NCI-H187 (cell line): ENCODE measurements at regions not wholly inside any gene's neighbourhood (a gene's known extent, or its start where the extent isn't known, plus 50 kb on each side); places are given as distances from the start of the nearest gene placed in this dataset.

ENCODE experiments used
- DNase-seq, 2 experiments: peaks; one replicate each; lab custom pipeline; 2025; lab: John Stamatoyannopoulos, UW

DNA sequence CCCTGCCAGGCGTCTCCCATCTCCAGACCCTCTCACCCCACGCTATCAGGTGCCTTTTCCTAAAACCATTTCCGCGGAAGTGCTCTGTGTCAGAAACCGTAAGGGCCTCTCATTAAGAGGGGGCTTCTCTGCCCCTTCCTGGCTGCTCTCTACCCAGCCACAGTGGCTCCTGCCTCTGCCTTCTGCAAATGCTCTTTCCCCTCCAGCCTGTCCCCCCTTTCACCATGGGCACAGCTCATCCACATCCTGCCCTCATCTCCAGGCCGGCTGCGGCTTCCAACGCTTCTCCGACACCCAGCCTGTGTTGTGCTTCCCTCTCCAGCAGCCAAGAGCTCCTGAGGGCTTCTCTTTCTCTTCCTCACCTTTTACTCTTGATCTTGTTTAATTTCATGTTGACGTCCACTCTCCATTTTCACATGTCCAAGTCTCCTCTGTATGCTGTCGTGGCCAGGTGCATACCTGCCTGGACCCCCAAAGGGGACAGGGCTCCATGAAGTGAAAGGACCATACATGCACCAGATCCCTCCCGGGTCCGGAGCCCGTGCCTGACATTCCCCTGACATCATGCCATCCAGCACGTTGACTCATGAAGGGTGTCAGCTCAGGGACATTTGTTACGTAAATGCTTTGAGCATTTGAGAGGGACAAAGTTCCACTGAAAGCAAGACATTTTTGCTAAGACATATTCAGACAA lies 306.5 kb downstream of the AJAP1 start:
- DNase-seq, result no peak

DNA sequence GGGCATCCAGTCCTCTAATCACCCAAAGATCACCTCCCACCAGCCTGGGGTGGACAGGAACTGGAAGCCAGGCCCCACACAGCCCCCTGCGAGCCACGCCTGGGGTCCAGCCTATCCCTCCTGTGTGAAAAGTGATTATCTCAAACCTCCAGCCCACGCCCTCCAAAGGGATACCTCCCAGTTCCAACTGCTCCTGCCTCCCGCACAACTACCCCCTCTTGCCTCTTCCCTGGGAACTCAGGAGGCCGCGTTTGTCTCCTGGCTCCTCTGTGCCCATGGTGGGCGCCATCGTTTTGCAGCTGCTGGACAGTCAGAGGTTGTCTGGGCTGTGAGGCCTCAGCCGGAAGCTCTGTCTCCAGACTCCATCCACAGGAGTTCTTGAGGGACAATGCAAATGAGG lies 305.9 kb downstream of the AJAP1 start:
- DNase-seq, result no peak

DNA sequence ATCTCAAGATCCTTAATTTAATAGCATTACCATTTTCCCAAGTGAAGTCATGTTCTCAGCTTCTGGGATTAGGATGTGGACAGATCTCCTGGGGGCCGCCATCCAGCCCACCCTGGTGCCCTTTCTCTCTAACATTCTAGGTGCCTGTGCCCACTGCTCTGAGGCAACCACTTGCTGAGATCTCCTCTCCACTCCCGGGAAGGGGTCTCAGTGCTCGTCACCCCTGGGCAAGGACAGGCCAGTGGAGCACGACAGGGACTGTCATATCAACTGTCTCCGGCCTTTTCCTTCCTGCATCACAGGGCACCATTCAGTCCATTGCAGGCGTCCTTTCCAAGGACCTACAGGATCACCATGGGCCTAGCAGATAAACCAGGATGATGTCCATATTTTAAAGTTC lies 304.8 kb downstream of the AJAP1 start:
- DNase-seq, result no peak

DNA sequence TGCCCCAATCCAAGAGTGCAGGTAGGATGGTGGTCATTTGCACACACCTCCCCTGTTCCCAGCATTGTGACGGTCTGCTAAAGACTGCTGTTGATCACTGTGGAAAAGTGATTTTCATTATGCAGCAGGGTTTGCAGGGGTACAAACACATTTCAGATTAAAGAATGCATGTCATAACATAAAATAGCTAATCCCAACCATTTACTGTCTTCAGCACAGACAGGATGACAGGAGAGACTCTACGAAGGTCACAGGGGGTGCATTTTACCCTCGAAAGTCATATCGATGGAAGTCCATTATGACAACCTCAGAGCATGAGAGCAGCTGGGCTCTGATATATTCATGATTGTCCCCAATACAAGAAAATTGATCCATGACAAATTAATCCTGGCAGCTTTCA lies 302.6 kb downstream of the AJAP1 start:
- DNase-seq, result no peak

DNA sequence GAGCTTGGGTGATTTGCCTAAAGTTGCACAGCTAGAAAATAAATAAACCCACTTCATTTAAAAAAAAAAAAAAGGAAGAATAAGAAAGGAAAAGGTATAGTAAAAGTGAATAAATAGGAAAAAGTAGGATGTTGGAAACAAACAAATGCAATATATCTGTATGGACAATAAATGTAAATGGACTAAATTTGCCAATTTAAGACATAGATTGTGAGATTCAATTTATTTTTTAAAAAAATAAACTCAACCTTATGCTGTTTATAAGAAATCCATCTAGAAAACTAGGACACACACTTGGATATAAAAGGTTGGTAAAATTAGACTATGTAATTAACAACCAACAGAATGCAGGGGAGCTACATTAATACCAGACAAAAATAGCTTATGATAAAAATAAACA lies 300.0 kb downstream of the AJAP1 start:
- no peak for DNase-seq

DNA sequence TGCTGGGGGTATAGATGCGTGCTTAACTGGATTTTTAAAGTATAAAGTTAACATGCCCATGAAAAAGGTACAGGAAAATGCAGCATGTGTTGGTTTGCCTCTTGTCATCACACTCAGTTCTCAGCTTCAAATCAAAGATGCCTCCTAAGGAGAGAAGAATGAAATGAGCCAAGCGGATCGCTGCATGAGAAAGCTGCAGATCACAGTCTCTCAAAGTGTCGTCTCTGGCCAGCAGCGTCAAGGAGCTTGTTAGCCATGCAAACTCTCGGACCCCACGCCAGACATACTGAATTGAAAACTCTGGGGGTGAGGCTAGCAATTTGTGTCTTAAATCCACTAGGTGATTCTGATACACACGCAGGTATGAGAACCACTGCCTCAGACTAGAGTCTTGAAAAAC lies 297.2 kb downstream of the AJAP1 start:
- no peak for DNase-seq

DNA sequence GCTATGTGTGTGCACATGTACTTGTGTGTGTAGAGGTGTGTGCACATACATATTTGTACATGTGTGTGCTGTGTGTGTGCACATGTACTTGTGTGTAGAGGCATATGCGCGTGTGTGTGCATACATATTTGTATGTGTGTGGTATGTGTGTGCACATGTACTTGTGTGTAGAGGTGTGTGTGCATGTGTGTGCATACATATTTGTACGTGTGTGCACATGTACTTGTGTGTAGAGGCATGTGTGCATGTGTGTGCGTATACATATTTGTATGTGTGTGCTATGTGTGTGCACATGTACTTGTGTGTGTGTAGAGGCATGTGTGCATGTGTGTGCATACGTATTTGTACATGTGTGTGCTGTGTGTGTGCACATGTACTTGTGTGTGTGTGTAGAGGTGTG lies 291.9 kb downstream of the AJAP1 start:
- no peak for DNase-seq

DNA sequence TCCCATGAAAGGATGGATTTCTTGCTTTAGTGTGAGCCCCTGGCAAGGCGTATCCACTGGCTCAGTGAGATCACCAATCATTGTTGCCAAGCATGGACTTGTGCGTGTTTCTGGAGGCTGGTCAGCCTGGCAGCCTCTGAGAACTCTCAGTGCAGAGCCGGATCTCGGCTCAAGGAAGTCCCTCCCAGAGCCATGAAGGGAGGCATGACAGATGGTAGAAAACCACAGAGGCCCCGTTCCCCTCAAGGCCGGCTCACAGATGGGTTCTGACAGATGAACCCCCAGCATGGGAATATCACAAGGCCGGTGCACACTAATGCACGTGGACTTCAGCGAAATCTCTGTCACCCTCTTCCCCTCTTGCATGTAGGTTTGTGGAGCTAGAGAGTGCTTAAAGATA lies 290.5 kb downstream of the AJAP1 start:
- DNase-seq, result no peak

DNA sequence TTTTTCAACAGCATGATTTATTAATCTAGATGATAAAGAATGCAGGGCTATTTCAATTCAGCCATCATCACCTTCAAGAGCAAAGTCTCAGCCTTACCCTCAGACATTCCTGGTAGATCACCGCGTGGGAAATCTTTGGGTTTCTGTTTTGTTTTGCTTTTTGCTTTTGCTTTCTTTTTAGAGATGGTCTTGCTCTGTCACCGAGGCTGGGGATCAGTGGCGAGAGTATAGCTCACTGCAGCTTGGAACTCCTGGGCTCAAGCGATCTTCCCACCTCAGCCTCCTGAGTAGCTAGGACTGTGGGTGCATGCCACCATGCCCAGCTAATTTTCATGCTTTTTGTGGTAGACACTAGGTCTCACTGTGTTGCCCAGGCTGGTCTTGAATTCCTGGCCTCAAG lies 289.7 kb downstream of the AJAP1 start:
- no peak for DNase-seq

DNA sequence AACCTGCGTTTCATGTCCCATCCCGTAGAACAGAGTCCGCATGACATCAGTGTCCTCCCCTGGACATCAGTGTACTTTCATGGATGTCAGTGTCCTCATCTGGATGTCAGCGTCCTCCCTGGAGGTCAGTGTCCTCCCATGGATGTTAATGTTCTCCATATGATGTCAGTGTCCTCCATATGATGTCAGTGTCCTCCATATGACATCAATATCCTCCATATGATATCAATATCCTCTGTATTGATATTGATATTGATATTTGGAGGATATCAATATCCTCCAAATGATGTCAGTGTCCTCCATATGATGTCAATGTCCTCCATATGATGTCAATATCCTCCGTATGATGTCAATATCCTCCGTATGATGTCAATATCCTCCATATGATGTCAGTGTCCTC lies 284.9 kb downstream of the AJAP1 start:
- no peak for DNase-seq

DNA sequence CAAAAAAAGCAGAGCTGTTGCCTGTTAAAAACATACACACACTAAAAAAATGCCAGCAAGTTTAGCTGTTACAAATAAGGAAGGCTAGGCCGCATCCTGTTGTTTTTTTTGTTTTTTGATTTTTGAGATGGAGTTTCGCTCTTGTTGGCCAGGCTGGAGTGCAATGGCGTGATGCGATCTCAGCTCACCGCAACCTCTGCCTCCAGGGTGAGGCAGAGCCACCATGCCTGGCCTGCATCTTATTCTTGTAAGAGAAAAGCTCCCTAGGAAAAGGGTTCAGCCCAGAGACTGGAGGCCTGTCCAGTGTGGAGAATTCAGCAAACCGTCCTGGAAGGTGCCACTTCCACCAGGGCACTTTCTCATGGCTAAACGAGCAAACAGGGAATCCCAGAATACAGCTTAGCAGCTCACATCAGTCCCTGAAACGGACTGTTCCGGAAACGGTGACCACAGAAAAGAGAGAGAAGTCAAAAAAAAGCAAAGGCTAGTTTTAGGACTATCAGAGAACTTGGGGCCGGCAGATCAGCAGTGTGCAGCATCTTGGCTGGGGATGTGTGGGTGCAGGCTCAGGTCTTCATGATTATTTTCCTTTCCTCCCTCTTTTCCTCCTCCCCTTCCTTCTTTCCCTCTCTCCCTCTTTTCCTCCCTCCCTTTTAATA lies 283.6 kb downstream of the AJAP1 start:
- no peak for DNase-seq

DNA sequence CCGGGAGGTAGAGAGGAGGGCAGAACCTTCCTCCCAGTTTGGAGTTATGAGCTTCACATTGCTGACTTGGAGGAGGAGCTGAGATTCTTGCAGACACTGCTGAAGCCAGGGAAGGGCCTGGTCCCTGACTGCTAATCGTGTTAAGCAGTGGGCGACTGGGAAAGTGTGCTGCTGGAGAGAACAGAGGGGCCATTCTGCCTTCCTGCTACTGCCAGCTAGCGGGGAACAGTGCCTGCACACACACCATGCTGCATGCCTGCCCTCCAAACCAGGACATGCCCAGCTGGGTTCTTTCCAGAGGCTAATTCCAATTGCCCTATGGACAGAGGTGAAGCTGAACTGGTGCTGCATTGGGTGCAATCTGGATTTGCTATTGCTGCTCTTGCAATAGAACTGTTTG lies 281.4 kb downstream of the AJAP1 start:
- no peak for DNase-seq

DNA sequence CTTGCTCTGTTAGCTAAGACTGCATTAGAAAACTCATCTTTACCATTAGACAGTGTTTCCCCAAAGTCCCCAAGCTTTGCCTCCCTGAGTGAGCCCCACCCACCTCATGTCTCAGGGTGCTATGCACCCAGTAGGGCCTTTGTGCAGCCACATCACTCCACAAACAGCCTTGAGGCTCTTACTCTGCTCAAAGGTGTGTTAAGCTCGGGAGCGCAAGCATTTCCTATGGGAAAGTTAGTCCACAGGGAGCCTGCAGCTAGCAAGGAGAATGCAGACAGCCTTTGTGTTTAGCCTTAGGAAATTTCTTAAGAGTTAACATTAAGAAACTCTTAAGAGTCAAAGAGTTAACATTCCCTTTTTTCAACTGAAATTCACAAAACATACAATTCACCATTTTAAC lies 278.8 kb downstream of the AJAP1 start:
- no peak for DNase-seq

DNA sequence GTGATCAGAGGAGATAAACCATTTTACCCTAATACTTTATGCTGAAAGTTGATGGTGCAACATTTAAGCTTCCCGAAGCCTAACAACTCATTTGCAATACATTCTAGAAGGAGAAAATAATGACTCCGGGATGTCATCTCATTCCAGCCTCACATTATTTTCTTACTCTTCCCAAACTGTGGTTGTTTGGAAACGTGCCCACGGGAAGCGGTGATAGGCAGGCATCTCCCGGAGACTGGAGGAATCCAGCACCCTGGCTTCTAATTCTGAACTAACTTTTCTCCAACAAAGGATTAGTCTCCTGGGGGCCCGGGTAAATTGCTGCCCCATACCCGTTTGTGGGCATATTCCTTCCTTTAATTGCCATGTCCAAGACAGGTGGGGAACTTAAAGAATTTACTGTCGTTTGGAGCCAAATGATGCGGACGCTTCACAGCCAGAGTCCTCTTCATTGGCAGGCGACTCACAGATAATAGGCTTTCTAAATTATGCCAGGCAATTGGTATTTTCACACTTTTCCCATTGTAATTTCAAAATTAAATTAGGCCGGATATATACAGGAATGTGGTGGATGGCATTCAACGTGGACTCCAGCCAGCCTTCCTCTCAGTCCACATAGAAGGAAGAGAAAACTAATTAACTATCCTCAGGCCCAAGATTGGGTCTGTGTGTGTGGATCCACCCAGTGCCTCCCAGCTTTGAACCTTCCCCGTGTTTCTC lies 278.1 kb downstream of the AJAP1 start:
- no peak for DNase-seq

DNA sequence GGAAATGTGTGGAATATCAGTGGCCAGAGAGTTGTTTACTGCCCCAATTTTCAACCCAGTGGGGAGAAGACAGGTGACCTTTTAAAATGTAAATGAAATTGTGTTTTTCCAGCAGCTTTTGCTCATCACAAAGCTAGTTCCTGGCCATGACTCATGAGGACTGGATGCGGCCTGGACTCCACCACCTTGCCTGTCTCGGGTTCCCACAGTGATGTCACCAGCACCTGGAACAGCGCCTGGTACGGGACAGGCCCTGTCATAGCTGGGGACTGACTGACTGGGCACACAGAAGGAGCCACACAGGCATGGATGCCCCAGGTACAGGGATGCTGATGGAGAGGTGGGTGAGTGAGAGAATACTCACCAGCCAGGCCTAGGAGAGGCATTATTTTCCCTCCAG lies 277.1 kb downstream of the AJAP1 start:
- DNase-seq, result no peak

DNA sequence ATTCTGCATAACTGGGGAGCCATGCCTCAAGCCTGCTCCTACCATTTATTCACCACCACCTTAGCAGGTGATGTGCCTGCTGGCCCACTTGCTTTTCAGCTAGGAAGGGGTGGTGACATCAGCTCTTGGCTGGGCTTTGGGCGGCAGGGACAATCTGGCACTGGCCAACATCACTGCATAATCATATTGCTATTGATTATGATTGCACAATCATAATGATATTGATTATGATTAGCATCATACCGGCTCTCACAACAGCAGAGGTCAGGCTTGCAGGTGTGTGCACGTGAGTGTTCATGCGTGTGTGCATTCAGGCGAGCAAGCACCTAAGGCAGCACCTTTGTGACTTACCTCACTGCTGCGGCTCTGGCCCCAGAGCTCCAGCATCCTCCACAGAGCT lies 273.8 kb downstream of the AJAP1 start:
- DNase-seq, result no peak

DNA sequence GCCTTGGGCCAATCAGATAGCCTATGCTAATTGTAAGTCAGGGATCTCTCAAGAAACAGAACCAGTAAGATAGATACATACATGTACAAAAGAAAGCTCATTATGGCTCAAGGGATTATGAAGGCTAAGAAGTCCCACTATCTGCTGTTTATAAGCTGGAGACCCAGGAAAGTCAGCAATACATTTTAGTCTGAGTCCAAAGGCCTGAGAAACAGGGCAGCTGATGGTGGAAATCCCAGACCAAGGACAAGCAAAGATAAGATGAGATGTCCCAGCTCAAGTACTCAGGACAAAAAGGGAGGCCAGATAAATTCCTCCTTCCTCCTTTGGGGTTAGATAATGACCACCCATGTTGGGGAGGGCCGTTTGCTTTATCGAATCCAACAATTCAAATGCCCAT lies 269.9 kb downstream of the AJAP1 start:
- DNase-seq, result no peak

DNA sequence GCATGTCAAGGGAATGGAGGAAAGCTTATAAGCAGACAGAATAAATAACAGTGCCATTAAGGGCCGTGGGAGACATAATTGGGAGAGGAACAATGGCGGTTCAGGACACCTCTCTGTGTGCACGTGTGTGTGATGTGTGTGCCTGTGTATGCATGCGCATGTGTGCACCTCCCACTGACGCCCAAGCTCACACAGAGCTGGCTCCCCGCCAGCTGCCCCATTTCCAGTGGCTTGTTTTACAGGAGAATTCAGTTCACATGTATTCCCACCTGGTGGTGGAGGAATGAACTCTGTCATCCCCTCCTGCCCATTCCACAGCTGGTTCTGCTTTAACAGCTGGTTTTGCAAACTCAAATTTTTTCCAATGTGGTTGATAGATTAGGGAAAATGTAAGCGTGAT lies 262.2 kb downstream of the AJAP1 start:
- DNase-seq, result peak in 1 of 2 experiments; percentile 15

DNA sequence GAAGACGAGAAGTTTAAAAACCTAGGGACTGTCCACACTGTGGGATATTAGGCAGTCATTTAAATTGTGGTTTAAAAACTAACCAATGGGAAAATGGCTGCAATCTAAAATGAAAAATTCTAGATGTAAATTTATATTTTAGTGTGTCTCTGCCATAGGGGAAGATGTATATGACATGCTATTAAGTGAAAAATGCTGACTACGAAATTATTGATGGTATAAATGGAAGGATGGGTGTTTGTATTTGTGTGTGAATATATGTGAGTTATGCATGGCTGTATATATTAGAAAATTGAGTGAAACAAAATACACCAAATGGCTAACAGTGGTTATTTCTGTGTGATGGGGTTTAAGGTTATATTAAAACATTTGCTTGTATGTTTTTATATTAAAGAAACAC lies 260.7 kb downstream of the AJAP1 start:
- DNase-seq, result no peak

DNA sequence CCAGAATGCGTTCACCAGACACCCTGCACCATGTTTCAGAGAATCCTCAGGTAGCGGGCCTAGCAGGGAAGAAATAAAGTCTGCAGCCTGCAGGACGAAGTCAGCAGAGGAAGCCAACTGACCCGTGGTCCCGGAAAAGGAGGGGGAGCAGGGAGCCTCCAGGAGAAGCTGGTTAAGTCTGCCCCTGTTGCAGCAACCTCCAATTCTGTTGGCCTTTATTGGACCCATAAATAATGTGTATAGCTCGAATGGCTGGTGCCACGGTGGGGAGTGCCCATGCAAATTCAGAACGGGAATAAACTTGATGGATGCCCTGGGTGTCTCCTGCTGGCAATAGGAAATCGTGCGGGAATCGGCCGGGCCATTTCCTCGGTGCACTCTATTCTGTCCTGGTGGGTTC lies 254.1 kb downstream of the AJAP1 start:
- DNase-seq, result no peak

DNA sequence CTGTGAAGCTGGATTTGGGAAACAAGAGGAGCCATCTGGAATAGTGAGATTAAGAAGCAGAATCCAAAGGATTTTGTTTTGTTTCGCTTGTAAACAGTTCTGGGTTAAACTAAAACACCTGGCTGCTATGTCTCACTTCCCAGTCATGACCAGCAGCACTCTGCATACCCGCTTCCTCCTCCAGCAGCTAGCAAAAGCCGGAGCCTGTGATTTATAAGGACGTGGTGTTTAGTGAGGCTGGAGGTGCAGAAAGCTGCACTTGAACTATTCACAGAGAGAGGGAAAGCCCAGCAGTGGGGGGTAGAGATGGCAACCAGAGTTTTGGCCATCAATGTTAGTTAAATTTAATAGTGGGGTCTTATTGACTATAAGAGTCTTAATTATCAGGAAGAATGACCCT lies 240.2 kb downstream of the AJAP1 start:
- DNase-seq, result no peak

DNA sequence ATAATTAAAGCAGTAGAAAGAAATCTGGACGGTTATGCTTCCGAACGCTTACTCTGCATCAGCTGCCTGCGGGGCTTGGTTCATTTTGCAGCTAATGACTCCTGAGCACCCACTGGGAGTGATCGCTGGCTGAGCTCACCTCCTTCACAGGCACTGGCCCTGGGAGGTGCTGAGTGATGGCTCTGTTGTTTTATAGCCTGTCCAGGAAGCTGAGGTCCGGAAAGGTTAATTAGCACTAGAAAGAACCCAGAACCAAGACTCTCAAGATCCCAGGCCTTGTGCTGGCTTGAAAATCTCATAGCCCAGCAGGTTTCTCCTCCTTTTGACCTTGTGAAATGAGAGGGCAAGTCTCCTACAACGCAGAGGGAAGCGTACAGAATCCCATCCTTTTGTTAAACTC lies 226.2 kb downstream of the AJAP1 start:
- no peak for DNase-seq

DNA sequence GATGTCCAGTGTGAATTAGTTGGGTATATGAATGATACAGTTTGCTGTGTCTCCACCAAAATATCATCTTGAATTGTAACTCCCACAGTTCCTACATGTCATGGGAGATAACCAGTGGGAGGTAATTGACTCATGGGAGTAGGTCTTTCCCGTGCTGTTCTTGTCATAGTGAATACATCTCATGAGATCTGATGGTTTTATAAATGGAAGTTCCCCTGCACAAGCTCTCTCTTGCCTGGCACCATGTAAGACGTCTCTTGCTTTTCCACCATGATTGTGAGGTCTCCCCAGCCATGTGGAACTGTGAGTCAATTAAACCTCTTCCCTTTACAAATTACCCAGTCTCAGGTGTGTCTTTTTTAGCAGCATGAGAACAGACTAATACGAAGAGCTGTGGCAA lies 223.0 kb downstream of the AJAP1 start:
- no peak for DNase-seq

DNA sequence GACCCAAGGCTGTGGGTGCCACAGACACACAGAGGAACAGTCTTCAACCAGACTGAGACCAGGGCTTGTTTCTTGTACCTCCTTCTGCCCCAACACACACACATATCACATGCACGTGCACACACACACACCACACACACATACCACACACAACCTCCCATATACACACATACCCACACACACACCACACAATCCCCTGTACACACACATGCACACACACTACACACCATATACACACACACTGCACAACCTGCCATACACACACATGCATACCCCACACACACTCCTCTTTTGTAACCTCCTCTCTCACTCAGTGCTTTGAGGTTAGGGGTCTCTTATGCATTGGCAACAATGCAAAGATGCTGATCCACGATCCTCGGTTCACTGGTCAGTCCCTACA lies 217.0 kb downstream of the AJAP1 start:
- no peak for DNase-seq
